SK-N-SH (cell line): ENCODE measurements at regions not wholly inside any gene's neighbourhood (a gene's known extent, or its start where the extent isn't known, plus 50 kb on each side); places are given as distances from the start of the nearest gene placed in this dataset.

Experiments used
- CTCF ChIA-PET: fragments of 300-600, 350-600 bp; formaldehyde crosslinking; extraction: SDS; loops from one replicate; lab custom pipeline; 2021; lab: Yijun Ruan, JAX
- POLR2A ChIA-PET: fragments of 350-600 bp; sonication (Branson Sonifier 250); formaldehyde crosslinking; extraction: SDS; loops from one replicate; lab custom pipeline; 2020; ENCODE audit warnings: antibody characterized with exemption, inconsistent platforms; lab: Yijun Ruan, JAX
- DNase-seq: peaks from one replicate; pipeline ENCODE4 v3.0.0; 2012
- H2AFZ ChIP-seq: fragments of 200-600 bp; sonication (generic); 2 replicates; pipeline ENCODE4 v1.8.1; 2016; ENCODE audit warnings: antibody characterized with exemption, mild to moderate bottlenecking, low read depth
- H3F3A ChIP-seq: fragments of 200-600 bp; sonication (generic); replicated peaks from 2 replicates; pipeline ENCODE3; 2016; ENCODE audit warnings: antibody characterized with exemption, mild to moderate bottlenecking; ENCODE audit not compliant: insufficient read depth
- H3K27ac ChIP-seq, 2 experiments: fragments of 200-500 bp in 1 of 2; fragments of 200-600 bp in 1 of 2; sonication (Bioruptor generic) in 1 of 2; sonication (generic), shearing (Covaris generic) in 1 of 2; 2 replicates each; pipeline versions ENCODE4 v1.5.1 to v1.6.1; 2014 to 2016; ENCODE audit warnings: low read depth in 2 of 2, inconsistent platforms in 1 of 2, low read length in 1 of 2, mild to moderate bottlenecking in 1 of 2, mixed read lengths in 1 of 2
- H3K27me3 ChIP-seq: fragments of 200-600 bp; sonication (generic), shearing (Covaris generic); 2 replicates; pipeline ENCODE4 v1.6.1; 2016; ENCODE audit warnings: mixed run types; ENCODE audit not compliant: insufficient read depth
- H3K36me3 ChIP-seq, 2 experiments: fragments of 200-500 bp in 1 of 2; fragments of 200-600 bp in 1 of 2; sonication (Bioruptor generic) in 1 of 2; sonication (generic) in 1 of 2; replicated peaks in 1 of 2; 2 replicates each; pipeline versions ENCODE3 to v1.5.1; 2014 to 2016; ENCODE audit warnings: low read length in 1 of 2, mild to moderate bottlenecking in 1 of 2; ENCODE audit not compliant: insufficient read depth in 2 of 2, control insufficient read depth in 1 of 2
- H3K4me1 ChIP-seq, 2 experiments: fragments of 200-500 bp in 1 of 2; fragments of 200-600 bp in 1 of 2; sonication (Bioruptor generic) in 1 of 2; sonication (generic), shearing (Covaris generic) in 1 of 2; 2 replicates each; pipeline versions ENCODE4 v1.5.1 to v1.6.1; 2014 to 2016; ENCODE audit warnings: low read depth in 1 of 2, low read length in 1 of 2, mixed run types in 1 of 2; ENCODE audit not compliant: insufficient read depth in 2 of 2, control insufficient read depth in 1 of 2
- H3K4me2 ChIP-seq: fragments of 200-600 bp; sonication (generic), shearing (Covaris generic); 2 replicates; pipeline ENCODE4 v1.6.1; 2017; ENCODE audit warnings: mixed run types
- H3K4me3 ChIP-seq, 2 experiments: fragments of 200-500 bp in 1 of 2; fragments of 200-600 bp in 1 of 2; sonication (Bioruptor generic) in 1 of 2; sonication (generic), shearing (Covaris generic) in 1 of 2; 2 replicates each; pipeline versions ENCODE4 v1.5.1 to v1.8.1; 2014 to 2016; ENCODE audit warnings: low read depth in 2 of 2, inconsistent platforms in 1 of 2, low read length in 1 of 2, mild to moderate bottlenecking in 1 of 2, mixed read lengths in 1 of 2, moderate library complexity in 1 of 2
- H3K79me2 ChIP-seq: fragments of 200-600 bp; sonication (generic); 2 replicates; pipeline ENCODE4 v1.8.1; 2017; ENCODE audit warnings: mild to moderate bottlenecking; ENCODE audit not compliant: insufficient read depth
- H3K9ac ChIP-seq: fragments of 200-600 bp; sonication (generic); 2 replicates; pipeline ENCODE4 v1.6.1; 2017; ENCODE audit warnings: mixed run types
- H3K9me2 ChIP-seq: fragments of 200-600 bp; sonication (generic); 2 replicates; pipeline ENCODE4 v1.6.1; 2017; ENCODE audit warnings: mixed run types
- H3K9me3 ChIP-seq: fragments of 200-600 bp; sonication (generic); 2 replicates; pipeline ENCODE4 v1.6.1; 2017; ENCODE audit warnings: mixed run types, mild to moderate bottlenecking, moderate library complexity
- H4K20me1 ChIP-seq: fragments of 200-600 bp; sonication (generic); 2 replicates; pipeline ENCODE4 v1.6.1; 2017; ENCODE audit warnings: mild to moderate bottlenecking, mixed run types; ENCODE audit not compliant: insufficient read depth
- CHD2 ChIP-seq: fragments of 150-350 bp; IDR thresholded peaks from 2 replicates; pipeline ENCODE4 v1.6.1; 2018; ENCODE audit warnings: low read length; ENCODE audit not compliant: partially characterized antibody
- ELF1 ChIP-seq: IDR thresholded peaks from 2 replicates; pipeline ENCODE4 v1.4.0; 2012
- FOSL2 ChIP-seq: IDR thresholded peaks from 2 replicates; pipeline ENCODE4 v1.4.0; 2012; ENCODE audit warnings: low read depth, mild to moderate bottlenecking, moderate library complexity, borderline replicate concordance
- FOXJ3 ChIP-seq: sonication (generic); formaldehyde crosslinking; IDR thresholded peaks from 2 replicates; pipeline ENCODE4 v1.5.1; 2020; ENCODE audit warnings: mild to moderate bottlenecking, missing genetic modification reagents
- GATA2 ChIP-seq: sonication (generic); formaldehyde crosslinking; IDR thresholded peaks from 2 replicates; pipeline ENCODE4 v1.5.0; 2020; ENCODE audit warnings: mild to moderate bottlenecking, missing genetic modification reagents
- JUND ChIP-seq: IDR thresholded peaks from 2 replicates; pipeline ENCODE4 v1.4.0; 2012
- MEF2A ChIP-seq: IDR thresholded peaks from 2 replicates; pipeline ENCODE4 v1.4.0; 2012; ENCODE audit warnings: low read depth, borderline replicate concordance
- MXI1 ChIP-seq: IDR thresholded peaks from 2 replicates; pipeline ENCODE4 v1.6.1; 2012; ENCODE audit warnings: mild to moderate bottlenecking, low read depth, low read length, improper control_type of control experiment
- POLR2AphosphoS5 ChIP-seq: IDR thresholded peaks from 2 replicates; pipeline ENCODE4 v1.6.1; 2012; ENCODE audit warnings: low read depth, low read length
- RCOR1 ChIP-seq: fragments of 150-350 bp; IDR thresholded peaks from 2 replicates; pipeline ENCODE4 v1.6.1; 2017; ENCODE audit warnings: antibody characterized with exemption, low read length
- REST ChIP-seq: IDR thresholded peaks from 2 replicates; pipeline ENCODE4 v1.6.1; 2012; ENCODE audit warnings: mild to moderate bottlenecking, low read depth, low read length, moderate library complexity
- RXRA ChIP-seq: IDR thresholded peaks from 2 replicates; pipeline ENCODE4 v1.4.0; 2012; ENCODE audit warnings: low read depth, mild to moderate bottlenecking, borderline replicate concordance
- SIN3A ChIP-seq: IDR thresholded peaks from 2 replicates; pipeline ENCODE4 v1.6.1; 2012; ENCODE audit warnings: low read depth, mild to moderate bottlenecking, low read length, moderate library complexity, borderline replicate concordance
- TAF1 ChIP-seq: IDR thresholded peaks from 2 replicates; pipeline ENCODE4 v1.6.1; 2012; ENCODE audit warnings: low read depth, mild to moderate bottlenecking, low read length, moderate library complexity, borderline replicate concordance
- TCF12 ChIP-seq: IDR thresholded peaks from 2 replicates; pipeline ENCODE4 v1.4.0; 2012
- USF1 ChIP-seq: IDR thresholded peaks from 2 replicates; pipeline ENCODE4 v1.4.0; 2012; ENCODE audit warnings: low read depth, borderline replicate concordance
- ZBTB33 ChIP-seq: IDR thresholded peaks from 2 replicates; pipeline ENCODE4 v1.4.0; 2012; ENCODE audit warnings: low read depth, borderline replicate concordance
- WGBS: methylation state at CpG from one replicate; pipeline ENCODE4 v1.1.6; 2017; ENCODE audit warnings: low lambda C conversion rate; 5-methylcytosine and 5-hydroxymethylcytosine counted together
- TF ChIP-seq, protein P1 (sequence below): fragments of 150-350 bp; IDR thresholded peaks from 2 replicates; pipeline ENCODE4 v1.6.1; 2017; ENCODE audit warnings: antibody characterized with exemption, low read length, low read depth, borderline replicate concordance
- TF ChIP-seq, protein P2 (sequence below): IDR thresholded peaks from 2 replicates; pipeline ENCODE4 v1.4.0; 2012; ENCODE audit warnings: low read depth
- TF ChIP-seq, protein P3 (sequence below): fragments of 200-600 bp; sonication (generic); IDR thresholded peaks from 2 replicates; pipeline ENCODE4 v1.6.1; 2017; ENCODE audit warnings: antibody characterized with exemption, mild to moderate bottlenecking, moderate library complexity

- no peak for TF ChIP-seq CHD2
- TF ChIP-seq ZBTB33, result no peak
These were observed 64.6 kb upstream of the ADGRF1 start (continued) for GRCh38 chr6:47106721-47107197.

DNA sequence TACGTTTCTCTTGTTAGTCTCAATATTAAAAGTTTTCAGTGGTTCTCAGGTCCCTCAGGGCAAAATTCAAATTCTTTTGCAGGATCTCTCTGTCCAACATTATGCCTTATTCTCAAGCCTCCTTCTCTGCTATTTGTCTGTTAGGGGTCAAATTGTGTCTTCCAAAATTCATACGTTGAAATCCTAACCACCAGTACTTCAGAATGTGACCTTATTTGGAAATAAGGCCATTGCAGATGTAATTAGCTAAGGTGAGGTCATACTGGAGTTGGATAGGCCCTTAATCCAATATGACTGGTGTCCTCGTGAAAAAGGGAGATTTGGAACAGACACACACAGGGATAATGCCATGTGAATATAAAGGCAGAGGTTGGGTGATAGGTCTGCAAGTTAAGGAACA lies 64.1 kb upstream of the ADGRF1 start:
- Histone ChIP-seq H3K27me3 (no peaks in the 10 kb centered on the region), H2AFZ (no peak overlapping the region), H3K4me2 (no peak overlapping the region), H3K4me3 (no peak overlapping the region), H3K9ac (no peak overlapping the region), H3K79me2 (no peaks in the 10 kb centered on the region), H3F3A (no peaks in the 10 kb centered on the region), H3K4me1 (no peaks in the 10 kb centered on the region), H4K20me1 (no peaks in the 10 kb centered on the region), H3K27ac (no peak overlapping the region), H3K36me3 (no peaks in the 10 kb centered on the region)
- POLR2A ChIA-PET, result no interaction called here
- WGBS, result 67% methylated on average over 3 of the region's 3 CpGs
- DNase-seq, result no peak
- TF ChIP-seq REST (no peak), ZBTB33 (no peak), POLR2AphosphoS5 (no peak), ELF1 (no peak), FOXJ3 (no peak), FOSL2 (no peak), CHD2 (no peak), RXRA (no peak), MEF2A (no peak), JUND (no peak), SIN3A (no peak), MXI1 (no peak), TAF1 (no peak), TCF12 (no peak), GATA2 (CRISPR knock-in tag) (no peak), RCOR1 (no peak), USF1 (no peak)
- TF ChIP-seq, protein P1, sequence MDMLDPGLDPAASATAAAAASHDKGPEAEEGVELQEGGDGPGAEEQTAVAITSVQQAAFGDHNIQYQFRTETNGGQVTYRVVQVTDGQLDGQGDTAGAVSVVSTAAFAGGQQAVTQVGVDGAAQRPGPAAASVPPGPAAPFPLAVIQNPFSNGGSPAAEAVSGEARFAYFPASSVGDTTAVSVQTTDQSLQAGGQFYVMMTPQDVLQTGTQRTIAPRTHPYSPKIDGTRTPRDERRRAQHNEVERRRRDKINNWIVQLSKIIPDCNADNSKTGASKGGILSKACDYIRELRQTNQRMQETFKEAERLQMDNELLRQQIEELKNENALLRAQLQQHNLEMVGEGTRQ, result no peak
- TF ChIP-seq, protein P2, sequence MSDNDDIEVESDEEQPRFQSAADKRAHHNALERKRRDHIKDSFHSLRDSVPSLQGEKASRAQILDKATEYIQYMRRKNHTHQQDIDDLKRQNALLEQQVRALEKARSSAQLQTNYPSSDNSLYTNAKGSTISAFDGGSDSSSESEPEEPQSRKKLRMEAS, result no peak
- TF ChIP-seq, protein P3, sequence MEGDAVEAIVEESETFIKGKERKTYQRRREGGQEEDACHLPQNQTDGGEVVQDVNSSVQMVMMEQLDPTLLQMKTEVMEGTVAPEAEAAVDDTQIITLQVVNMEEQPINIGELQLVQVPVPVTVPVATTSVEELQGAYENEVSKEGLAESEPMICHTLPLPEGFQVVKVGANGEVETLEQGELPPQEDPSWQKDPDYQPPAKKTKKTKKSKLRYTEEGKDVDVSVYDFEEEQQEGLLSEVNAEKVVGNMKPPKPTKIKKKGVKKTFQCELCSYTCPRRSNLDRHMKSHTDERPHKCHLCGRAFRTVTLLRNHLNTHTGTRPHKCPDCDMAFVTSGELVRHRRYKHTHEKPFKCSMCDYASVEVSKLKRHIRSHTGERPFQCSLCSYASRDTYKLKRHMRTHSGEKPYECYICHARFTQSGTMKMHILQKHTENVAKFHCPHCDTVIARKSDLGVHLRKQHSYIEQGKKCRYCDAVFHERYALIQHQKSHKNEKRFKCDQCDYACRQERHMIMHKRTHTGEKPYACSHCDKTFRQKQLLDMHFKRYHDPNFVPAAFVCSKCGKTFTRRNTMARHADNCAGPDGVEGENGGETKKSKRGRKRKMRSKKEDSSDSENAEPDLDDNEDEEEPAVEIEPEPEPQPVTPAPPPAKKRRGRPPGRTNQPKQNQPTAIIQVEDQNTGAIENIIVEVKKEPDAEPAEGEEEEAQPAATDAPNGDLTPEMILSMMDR, result no peak
- TF ChIP-seq, all 33 proteins: peak for 0
- Histone ChIP-seq H3K9me2 (no peaks in the 10 kb centered on the region), H3K9me3 (no peaks in the 10 kb centered on the region)
- CTCF ChIA-PET, result interaction anchor here (0.6 to 2.2 kb wide), 5 partner anchors 9 to 640 kb away, joined by 3 to 9 read pairs (median 4); no protein-coding TSS in a partner anchor
